Parathyroid adenoma (tissue), 2 donors: ENCODE measurements at regions not wholly inside any gene's neighbourhood (a gene's known extent, or its start where the extent isn't known, plus 50 kb on each side); places are given as distances from the start of the nearest gene placed in this dataset.

Experiments
- H2AFZ ChIP-seq: fragments of 300-600 bp; sonication (generic); one replicate; pipeline ENCODE4 v1.7.0; 2017; ENCODE audit warnings: antibody characterized with exemption, mild to moderate bottlenecking
- H3K27ac ChIP-seq: fragments of 300-600 bp; sonication (generic); one replicate; pipeline ENCODE4 v1.7.0; 2017
- H3K27me3 ChIP-seq: fragments of 300-600 bp; sonication (generic); one replicate; pipeline ENCODE4 v1.7.0; 2017; ENCODE audit warnings: low read length; ENCODE audit not compliant: control insufficient read depth, insufficient read depth
- H3K36me3 ChIP-seq: fragments of 300-600 bp; sonication (generic); one replicate; pipeline ENCODE4 v1.7.0; 2017; ENCODE audit warnings: low read length; ENCODE audit not compliant: control insufficient read depth, insufficient read depth
- H3K4me1 ChIP-seq: fragments of 300-600 bp; sonication (generic); one replicate; pipeline ENCODE4 v1.7.0; 2017; ENCODE audit warnings: control low read depth
- H3K4me2 ChIP-seq: fragments of 300-600 bp; sonication (generic); one replicate; pipeline ENCODE4 v1.7.0; 2017; ENCODE audit warnings: low read length
- H3K4me3 ChIP-seq: fragments of 300-600 bp; sonication (generic); one replicate; pipeline ENCODE4 v1.7.0; 2017; ENCODE audit warnings: low read depth, low read length
- H3K79me2 ChIP-seq: fragments of 300-600 bp; sonication (generic); one replicate; pipeline ENCODE4 v1.7.0; 2017; ENCODE audit warnings: control low read depth
- H3K9ac ChIP-seq: fragments of 300-600 bp; sonication (generic); one replicate; pipeline ENCODE4 v1.7.0; 2017; ENCODE audit warnings: mild to moderate bottlenecking
- H3K9me3 ChIP-seq: fragments of 300-600 bp; sonication (generic); one replicate; pipeline ENCODE4 v1.7.0; 2017; ENCODE audit warnings: low read length; ENCODE audit not compliant: control insufficient read depth
- TF ChIP-seq, protein P1 (sequence below): fragments of 300-600 bp; sonication (generic); IDR thresholded peaks from one replicate; pipeline ENCODE4 v1.7.0; 2017; ENCODE audit warnings: antibody characterized with exemption, mild to moderate bottlenecking
- donor health status: primary hyperparathyroidism.

DNA sequence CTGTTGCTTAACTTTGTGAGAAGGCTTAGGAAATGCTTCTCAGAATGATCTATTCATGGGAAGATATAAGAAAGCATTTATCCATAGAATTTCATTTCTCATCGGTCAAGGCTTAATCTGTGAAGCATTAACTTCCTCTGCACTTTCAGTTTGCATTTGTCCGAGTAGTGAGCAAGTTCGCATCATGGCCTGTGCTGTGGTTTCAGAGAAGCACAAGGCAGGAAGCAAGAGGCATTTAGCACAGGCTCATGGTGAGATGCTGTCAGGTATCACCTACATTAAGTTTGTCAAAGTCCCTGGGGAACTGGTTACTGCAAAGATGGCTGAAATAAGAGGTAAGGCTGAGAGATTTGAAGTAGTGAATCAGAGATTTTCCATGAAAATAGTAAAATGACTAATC is 244.9 kb downstream of the NAP1L3 start:
- Histone ChIP-seq H3K4me1 (no peaks in the 10 kb centered on the region), H2AFZ (no peak overlapping the region), H3K9ac (no peak overlapping the region), H3K9me3 (no peaks in the 10 kb centered on the region), H3K79me2 (no peaks in the 10 kb centered on the region), H3K4me2 (no peak overlapping the region), H3K36me3 (no peaks in the 10 kb centered on the region), H3K27ac (no peak overlapping the region), H3K4me3 (no peak overlapping the region), H3K27me3 (no peaks in the 10 kb centered on the region)
- TF ChIP-seq, protein P1, sequence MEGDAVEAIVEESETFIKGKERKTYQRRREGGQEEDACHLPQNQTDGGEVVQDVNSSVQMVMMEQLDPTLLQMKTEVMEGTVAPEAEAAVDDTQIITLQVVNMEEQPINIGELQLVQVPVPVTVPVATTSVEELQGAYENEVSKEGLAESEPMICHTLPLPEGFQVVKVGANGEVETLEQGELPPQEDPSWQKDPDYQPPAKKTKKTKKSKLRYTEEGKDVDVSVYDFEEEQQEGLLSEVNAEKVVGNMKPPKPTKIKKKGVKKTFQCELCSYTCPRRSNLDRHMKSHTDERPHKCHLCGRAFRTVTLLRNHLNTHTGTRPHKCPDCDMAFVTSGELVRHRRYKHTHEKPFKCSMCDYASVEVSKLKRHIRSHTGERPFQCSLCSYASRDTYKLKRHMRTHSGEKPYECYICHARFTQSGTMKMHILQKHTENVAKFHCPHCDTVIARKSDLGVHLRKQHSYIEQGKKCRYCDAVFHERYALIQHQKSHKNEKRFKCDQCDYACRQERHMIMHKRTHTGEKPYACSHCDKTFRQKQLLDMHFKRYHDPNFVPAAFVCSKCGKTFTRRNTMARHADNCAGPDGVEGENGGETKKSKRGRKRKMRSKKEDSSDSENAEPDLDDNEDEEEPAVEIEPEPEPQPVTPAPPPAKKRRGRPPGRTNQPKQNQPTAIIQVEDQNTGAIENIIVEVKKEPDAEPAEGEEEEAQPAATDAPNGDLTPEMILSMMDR, result no peak

DNA sequence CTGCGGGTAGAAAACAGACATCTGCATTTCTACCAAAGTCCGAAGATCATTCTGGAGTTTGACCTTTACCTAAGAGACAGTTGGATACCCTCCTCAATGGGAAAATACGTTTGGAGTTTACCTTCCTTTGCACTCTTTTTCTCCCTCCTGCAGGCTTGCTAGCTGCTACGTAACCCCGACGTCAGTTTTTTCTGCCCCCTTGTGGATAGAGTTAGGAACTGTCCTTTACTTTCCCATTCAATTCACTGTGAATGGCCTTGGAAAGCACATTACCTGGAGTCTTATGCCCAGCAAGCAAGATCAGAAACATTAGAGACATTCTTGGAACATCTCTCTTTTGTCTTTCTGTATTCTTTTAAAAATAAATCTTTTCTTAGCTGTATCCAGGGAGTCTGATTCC is 250.7 kb downstream of the NAP1L3 start:
- H3K9me3 ChIP-seq, result no peaks in the 10 kb centered on the region
- H3K79me2 ChIP-seq, result no peaks in the 10 kb centered on the region
- H3K4me3 ChIP-seq, result no peak overlapping the region
- H3K36me3 ChIP-seq, result no peaks in the 10 kb centered on the region
- H2AFZ ChIP-seq, result no peak overlapping the region
- H3K4me1 ChIP-seq, result no peaks in the 10 kb centered on the region
- no peak overlapping the region for H3K9ac ChIP-seq
- H3K27ac ChIP-seq, result no peak overlapping the region
- no peak overlapping the region for H3K4me2 ChIP-seq
- TF ChIP-seq, protein P1, result peak; percentile 40
- no peaks in the 10 kb centered on the region for H3K27me3 ChIP-seq

DNA sequence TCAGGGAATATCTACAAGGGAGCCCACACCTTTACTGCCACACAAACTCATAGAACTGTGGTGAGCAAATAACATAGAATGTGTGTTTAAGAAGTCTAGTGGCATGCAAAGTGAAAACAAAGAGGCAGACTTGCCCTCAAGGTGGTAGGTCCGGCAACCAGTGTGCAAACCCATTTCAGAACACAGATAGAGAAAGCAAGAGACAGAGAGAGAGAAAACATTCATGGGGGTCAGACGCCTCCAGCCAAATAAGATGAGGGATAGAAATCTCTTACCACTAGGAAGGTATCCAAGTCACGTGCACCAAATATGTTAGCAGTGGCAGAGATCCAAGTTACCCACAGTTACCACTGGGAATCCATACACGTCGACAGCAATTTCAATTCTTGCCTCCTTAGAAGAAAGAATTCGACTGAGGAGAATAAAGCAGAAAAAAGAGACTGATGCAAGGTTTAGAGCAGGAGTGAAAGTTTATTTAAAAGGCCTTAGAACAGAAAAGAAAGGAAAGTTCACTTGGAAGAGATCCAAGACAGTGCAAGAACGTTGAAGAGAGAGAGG is 252.8 kb downstream of the NAP1L3 start:
- no peaks in the 10 kb centered on the region for H3K4me1 ChIP-seq
- no peaks in the 10 kb centered on the region for H3K36me3 ChIP-seq
- H3K27me3 ChIP-seq, result no peaks in the 10 kb centered on the region
- H3K79me2 ChIP-seq, result no peaks in the 10 kb centered on the region
- H3K9ac ChIP-seq, result no peak overlapping the region
- TF ChIP-seq, protein P1, result no peak
- peak overlapping the region; percentile 62 for H2AFZ ChIP-seq
- no peak overlapping the region for H3K27ac ChIP-seq
- no peak overlapping the region for H3K4me3 ChIP-seq
- no peaks in the 10 kb centered on the region for H3K9me3 ChIP-seq
- no peak overlapping the region for H3K4me2 ChIP-seq

DNA sequence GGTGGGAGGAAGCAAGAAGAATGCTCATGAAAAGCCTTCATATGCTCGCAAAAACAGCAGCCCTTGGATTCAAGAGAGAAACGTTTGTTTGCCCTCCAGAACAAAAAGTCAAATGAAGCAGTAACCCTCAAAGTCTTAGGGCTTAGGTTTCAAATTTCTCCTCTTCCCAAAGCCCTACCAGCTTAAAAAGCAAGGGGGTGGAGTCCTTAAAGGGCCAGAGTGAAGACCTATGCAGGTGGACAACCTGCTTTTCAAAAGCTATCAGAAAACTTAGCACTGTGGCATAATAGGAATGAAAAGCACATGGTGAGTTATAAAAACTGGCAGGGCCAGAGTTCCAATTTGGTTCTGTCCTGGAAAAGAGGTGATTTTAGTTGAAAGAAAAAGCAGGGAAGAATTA is 253.3 kb downstream of the NAP1L3 start:
- Histone ChIP-seq H3K36me3 (no peaks in the 10 kb centered on the region), H3K4me1 (no peaks in the 10 kb centered on the region), H3K4me2 (no peak overlapping the region)

DNA sequence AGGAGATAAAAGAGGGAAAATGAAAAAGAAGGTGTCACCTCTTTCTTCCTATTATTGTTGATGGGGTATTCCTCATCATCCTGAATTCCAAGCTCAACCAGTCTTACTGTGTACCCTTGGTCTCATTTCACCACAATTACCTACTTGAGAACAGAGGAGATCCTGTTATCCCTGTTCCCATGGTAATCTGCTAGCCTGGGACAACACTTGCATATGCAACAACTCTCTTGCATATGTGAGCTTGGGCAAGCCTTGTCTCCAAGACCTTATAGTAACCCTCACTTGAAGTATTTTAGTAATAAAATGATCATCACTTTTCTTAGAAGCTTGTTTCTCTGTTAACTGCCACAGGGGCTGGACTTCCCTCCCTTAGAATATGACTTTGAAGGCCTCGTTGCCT is 253.7 kb downstream of the NAP1L3 start:
- no peaks in the 10 kb centered on the region for H3K79me2 ChIP-seq
- no peaks in the 10 kb centered on the region for H3K4me1 ChIP-seq
- H3K4me2 ChIP-seq, result no peak overlapping the region
- TF ChIP-seq, protein P1, result no peak
- no peak overlapping the region for H3K9ac ChIP-seq
- no peaks in the 10 kb centered on the region for H3K36me3 ChIP-seq
- H3K27me3 ChIP-seq, result no peaks in the 10 kb centered on the region
- H3K4me3 ChIP-seq, result no peak overlapping the region
- no peak overlapping the region for H3K27ac ChIP-seq
- peak overlapping the region; percentile 62 for H2AFZ ChIP-seq
- H3K9me3 ChIP-seq, result no peaks in the 10 kb centered on the region

More for the DNA sequence above, 253.3 kb downstream of the NAP1L3 start:
- peak overlapping the region; percentile 62 for H2AFZ ChIP-seq
- H3K9ac ChIP-seq, result no peak overlapping the region
- no peaks in the 10 kb centered on the region for H3K79me2 ChIP-seq
- no peaks in the 10 kb centered on the region for H3K9me3 ChIP-seq
- no peak overlapping the region for H3K4me3 ChIP-seq
- H3K27me3 ChIP-seq, result no peaks in the 10 kb centered on the region
- TF ChIP-seq, protein P1, result no peak
- no peak overlapping the region for H3K27ac ChIP-seq
